ENCODE measurements at regions not wholly inside any gene's neighbourhood (a gene's known extent, or its start where the extent isn't known, plus 50 kb on each side); places are given as distances from the start of the nearest gene placed in this dataset.

DNA sequence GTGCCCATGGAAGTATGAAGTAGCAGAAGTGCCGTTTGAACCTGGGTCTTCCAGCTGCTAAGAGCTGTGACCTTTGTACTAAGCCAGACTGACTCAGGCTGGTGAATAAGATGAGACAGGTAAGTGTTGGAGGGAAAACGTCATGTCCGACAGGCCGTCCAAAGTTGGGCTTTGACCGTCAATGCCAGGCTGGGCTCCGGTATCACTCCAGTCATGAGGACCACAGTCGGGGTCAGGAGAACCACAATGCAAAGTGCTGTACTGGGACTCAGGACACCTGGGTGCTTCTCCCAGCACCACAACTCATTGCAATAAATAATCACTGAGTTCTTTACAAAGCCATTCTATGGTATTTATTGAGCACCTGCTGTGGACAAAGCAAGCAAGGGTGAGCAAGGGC is 268.6 kb downstream of the HAPSTR1 start:
- no peak overlapping the region for H3K4me3 ChIP-seq (ENCODE audit: low read depth, low read length)
- DNase-seq (ENCODE audit: low read depth), result no peak
- TF ChIP-seq, protein P1, sequence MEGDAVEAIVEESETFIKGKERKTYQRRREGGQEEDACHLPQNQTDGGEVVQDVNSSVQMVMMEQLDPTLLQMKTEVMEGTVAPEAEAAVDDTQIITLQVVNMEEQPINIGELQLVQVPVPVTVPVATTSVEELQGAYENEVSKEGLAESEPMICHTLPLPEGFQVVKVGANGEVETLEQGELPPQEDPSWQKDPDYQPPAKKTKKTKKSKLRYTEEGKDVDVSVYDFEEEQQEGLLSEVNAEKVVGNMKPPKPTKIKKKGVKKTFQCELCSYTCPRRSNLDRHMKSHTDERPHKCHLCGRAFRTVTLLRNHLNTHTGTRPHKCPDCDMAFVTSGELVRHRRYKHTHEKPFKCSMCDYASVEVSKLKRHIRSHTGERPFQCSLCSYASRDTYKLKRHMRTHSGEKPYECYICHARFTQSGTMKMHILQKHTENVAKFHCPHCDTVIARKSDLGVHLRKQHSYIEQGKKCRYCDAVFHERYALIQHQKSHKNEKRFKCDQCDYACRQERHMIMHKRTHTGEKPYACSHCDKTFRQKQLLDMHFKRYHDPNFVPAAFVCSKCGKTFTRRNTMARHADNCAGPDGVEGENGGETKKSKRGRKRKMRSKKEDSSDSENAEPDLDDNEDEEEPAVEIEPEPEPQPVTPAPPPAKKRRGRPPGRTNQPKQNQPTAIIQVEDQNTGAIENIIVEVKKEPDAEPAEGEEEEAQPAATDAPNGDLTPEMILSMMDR (IDR thresholded peaks at IDR 0.05; ENCODE audit: insufficient read depth, low read length), result no peak

- no peak overlapping the region for H3K4me3 ChIP-seq (ENCODE audit: low read depth, low read length)
- TF ChIP-seq, protein P1 (IDR thresholded peaks at IDR 0.05; ENCODE audit: insufficient read depth, low read length), result no peak
- DNase-seq (ENCODE audit: low read depth), result no peak
These were observed 270.6 kb downstream of the HAPSTR1 start for GRCh38 chr16:9362050-9362449.

DNA sequence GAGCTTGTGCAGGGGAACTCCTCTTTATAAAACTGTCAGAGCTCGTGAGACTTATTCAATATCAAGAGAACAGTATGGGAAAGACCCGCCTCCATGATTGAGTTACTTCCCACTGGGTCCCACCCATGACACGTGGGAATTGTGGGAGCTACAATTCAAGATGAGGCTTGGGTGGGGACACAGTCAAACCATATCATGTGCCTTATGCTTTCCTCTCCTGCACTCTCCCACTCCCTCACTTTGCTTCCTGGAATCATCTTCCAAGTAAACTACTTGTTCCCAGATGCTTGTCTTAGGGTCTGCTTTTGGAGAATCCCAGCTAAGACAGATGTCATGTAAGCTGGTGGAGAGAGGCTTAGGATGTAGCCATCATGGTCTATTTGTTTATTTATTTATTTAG is 271.2 kb downstream of the HAPSTR1 start:
- DNase-seq (ENCODE audit: low read depth), result no peak
- TF ChIP-seq, protein P1 (IDR thresholded peaks at IDR 0.05; ENCODE audit: insufficient read depth, low read length), result no peak

DNA sequence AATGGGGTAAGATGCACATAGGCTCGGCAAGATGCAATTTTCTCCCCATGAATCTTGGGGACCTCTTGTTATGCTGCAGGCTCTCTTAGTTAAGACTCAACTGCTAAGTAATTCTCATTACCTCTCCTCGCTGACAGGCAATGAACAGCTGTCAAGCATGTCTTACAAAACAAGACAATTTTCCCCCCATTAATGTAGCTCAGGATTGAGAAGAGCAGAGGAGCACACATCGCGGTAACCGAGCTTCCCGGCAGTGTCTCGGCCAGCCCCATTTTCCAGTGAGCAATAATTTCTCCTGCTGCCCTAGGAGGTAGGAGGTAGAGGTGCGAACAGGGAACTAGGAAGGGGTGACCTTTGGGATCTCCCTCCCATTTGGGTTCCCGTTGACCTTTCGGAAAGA is 272.1 kb downstream of the HAPSTR1 start:
- TF ChIP-seq, protein P1 (IDR thresholded peaks at IDR 0.05; ENCODE audit: insufficient read depth, low read length), result no peak
- no peak for DNase-seq (ENCODE audit: low read depth)
- no peak overlapping the region for H3K4me3 ChIP-seq (ENCODE audit: low read depth, low read length)

More for the DNA sequence above, 271.2 kb downstream of the HAPSTR1 start:
- H3K4me3 ChIP-seq (ENCODE audit: low read depth, low read length), result no peak overlapping the region

GRCh38 chr16:9364721-9365369 is 273.4 kb downstream of the HAPSTR1 start:
- no peak for DNase-seq (ENCODE audit: low read depth)
- TF ChIP-seq, protein P1 (IDR thresholded peaks at IDR 0.05; ENCODE audit: insufficient read depth, low read length), result no peak
- no peak overlapping the region for H3K4me3 ChIP-seq (ENCODE audit: low read depth, low read length)

DNA sequence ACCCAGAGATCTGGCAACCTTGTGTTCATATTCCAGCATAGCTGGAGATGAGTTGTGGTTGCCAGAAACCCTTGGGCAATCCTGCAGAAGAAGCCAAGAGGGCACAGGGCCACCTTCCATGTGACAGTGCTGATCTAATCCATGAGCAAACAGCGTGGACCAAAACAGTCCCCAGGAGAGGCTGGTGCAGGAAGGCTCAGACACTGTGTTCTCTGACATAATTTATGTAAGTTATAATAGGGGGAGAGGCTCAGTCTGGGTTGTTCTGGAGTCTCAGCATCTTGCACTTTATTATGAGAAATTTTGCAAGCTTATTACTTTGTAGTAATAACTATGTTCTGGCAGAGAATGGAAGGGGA is 273.9 kb downstream of the HAPSTR1 start:
- DNase-seq (ENCODE audit: low read depth), result no peak
- no peak overlapping the region for H3K4me3 ChIP-seq (ENCODE audit: low read depth, low read length)
- TF ChIP-seq, protein P1 (IDR thresholded peaks at IDR 0.05; ENCODE audit: insufficient read depth, low read length), result no peak

Measured in fibroblast of the aortic adventitia (primary cell).